A549 (cell line): ENCODE measurements at regions not wholly inside any gene's neighbourhood (a gene's known extent, or its start where the extent isn't known, plus 50 kb on each side); places are given as distances from the start of the nearest gene placed in this dataset.

Experiments used
- ATAC-seq, 2 experiments: fragments of 200-7000 bp in 1 of 2; fragments of >200 bp in 1 of 2; cut with Nextera tagmentation in 1 of 2; cut with Tn5 transposase in 1 of 2; 3 replicates each; pipeline versions ENCODE4 v1.8.0 to v1.9.1; 2018 to 2020; ENCODE audit warnings: mild to moderate bottlenecking in 1 of 2, moderate library complexity in 1 of 2
- CTCF ChIA-PET: fragments of 300-600 bp; sonication (Branson Sonifier 250); formaldehyde crosslinking; extraction: SDS; loops from one replicate; lab custom pipeline; 2021; ENCODE audit warnings: antibody characterized with exemption, inconsistent platforms; lab: Yijun Ruan, JAX
- POLR2A ChIA-PET: fragments of 350-600 bp; formaldehyde crosslinking; extraction: SDS; loops from one replicate; lab custom pipeline; 2021; ENCODE audit warnings: antibody characterized with exemption, inconsistent platforms; lab: Yijun Ruan, JAX
- DNase-seq, 2 experiments: peaks; one replicate each; pipeline versions ENCODE4 v3.0.0 to v3.0.0-alpha.2; 2011 to 2016; ENCODE audit warnings: low read depth in 1 of 2, low spot score in 1 of 2
- FAIRE-seq: peaks from 2 replicates; lab custom pipeline; 2011; peaks lifted over from hg19 to GRCh38; lab: Jason Lieb, UNC
- H3K27ac ChIP-seq, 2 experiments: fragments of >200 bp; sonication (Bioruptor Twin); formaldehyde crosslinking; 3 replicates each; pipeline ENCODE4 v1.5.1; 2016 to 2017
- H3K4me1 ChIP-seq: fragments of >200 bp; sonication (Bioruptor Twin); formaldehyde crosslinking; 3 replicates; pipeline ENCODE4 v1.6.1; 2016
- H3K4me2 ChIP-seq: fragments of >200 bp; sonication (Bioruptor Twin); formaldehyde crosslinking; 3 replicates; pipeline ENCODE4 v1.6.1; 2016
- H3K4me3 ChIP-seq: fragments of >200 bp; sonication (Bioruptor Twin); formaldehyde crosslinking; 3 replicates; pipeline ENCODE4 v1.5.1; 2016
- H3K9me3 ChIP-seq: fragments of >200 bp; sonication (Bioruptor Twin); formaldehyde crosslinking; 3 replicates; pipeline ENCODE4 v1.6.1; 2016
- BCL3 ChIP-seq: fragments of >200 bp; sonication (Bioruptor Twin); formaldehyde crosslinking; IDR thresholded peaks from 3 replicates; pipeline ENCODE4 v1.6.1; 2016
- CBX2 ChIP-seq: fragments of 200-600 bp; sonication (generic); IDR thresholded peaks from 2 replicates; pipeline ENCODE4 v1.6.1; 2016; ENCODE audit warnings: low read depth, mild to moderate bottlenecking, borderline replicate concordance
- CTCF ChIP-seq: fragments of >200 bp; sonication (Bioruptor Twin); formaldehyde crosslinking; IDR thresholded peaks from 3 replicates; pipeline ENCODE4 v1.5.1; 2016
- FOXS1 ChIP-seq: fragments of 250-450 bp; sonication (Bioruptor Pico); IDR thresholded peaks from 2 replicates; pipeline ENCODE4 v1.5.0; 2020; ENCODE audit warnings: mild to moderate bottlenecking, moderate library complexity
- GATA3 ChIP-seq: IDR thresholded peaks from 2 replicates; pipeline ENCODE4 v1.6.1; 2012; ENCODE audit warnings: borderline replicate concordance
- JUN ChIP-seq, 2 experiments: fragments of >200 bp; sonication (Bioruptor Twin); formaldehyde crosslinking; IDR thresholded peaks; 2 replicates in 1 of 2; 3 replicates in 1 of 2; pipeline ENCODE4 v1.6.1; 2016 to 2017
- MAFK ChIP-seq: fragments of 450-650 bp; IDR thresholded peaks from 2 replicates; pipeline ENCODE4 v1.6.1; 2014; ENCODE audit not compliant: partially characterized antibody
- MAX ChIP-seq: IDR thresholded peaks from 2 replicates; pipeline ENCODE4 v1.6.1; 2012
- POLR2AphosphoS2 ChIP-seq: conservative IDR thresholded peaks from 2 replicates; pipeline ENCODE4 v1.6.1; 2012; ENCODE audit warnings: low read length, improper control_type of control experiment, inconsistent platforms
- RAD21 ChIP-seq, 2 experiments: fragments of >200 bp in 1 of 2; sonication (Bioruptor Twin) in 1 of 2; formaldehyde crosslinking in 1 of 2; IDR thresholded peaks in 1 of 2; conservative IDR thresholded peaks in 1 of 2; 2 replicates in 1 of 2; 3 replicates in 1 of 2; pipeline ENCODE4 v1.6.1; 2012 to 2018; ENCODE audit warnings: inconsistent platforms in 1 of 2
- RCOR1 ChIP-seq: fragments of 150-350 bp; IDR thresholded peaks from 2 replicates; pipeline ENCODE4 v1.6.1; 2014; ENCODE audit warnings: antibody characterized with exemption, low read length, low read depth
- REST ChIP-seq: fragments of 200-600 bp; sonication (generic); IDR thresholded peaks from 2 replicates; pipeline ENCODE4 v1.6.1; 2016; ENCODE audit warnings: antibody characterized with exemption, mild to moderate bottlenecking, moderate library complexity
- RNF2 ChIP-seq: fragments of 200-600 bp; sonication (generic); IDR thresholded peaks from 2 replicates; pipeline ENCODE4 v1.6.1; 2016; ENCODE audit warnings: low read depth, mild to moderate bottlenecking, antibody characterized with exemption, moderate library complexity, borderline replicate concordance
- TP53 ChIP-seq: fragments of 250-450 bp; sonication (Bioruptor Pico); IDR thresholded peaks from 2 replicates; pipeline ENCODE4 v1.5.0; 2021; ENCODE audit warnings: mild to moderate bottlenecking, moderate library complexity
- USF2 ChIP-seq: fragments of 450-650 bp; IDR thresholded peaks from 2 replicates; pipeline ENCODE4 v1.6.1; 2014; ENCODE audit warnings: antibody characterized with exemption
- WGBS: methylation state at CpG from one replicate; pipeline ENCODE4 v1.1.6; 2017; ENCODE audit errors: missing lambda C conversion rate; 5-methylcytosine and 5-hydroxymethylcytosine counted together

- TF ChIP-seq RCOR1: no peak
- TF ChIP-seq RNF2: no peak
Observed at GRCh38 chr3:14307656-14308302, 94.6 kb upstream of the SLC6A6 start (continued).

- DNase-seq (no peak), ATAC-seq (no peak), FAIRE-seq (no peak)
- H3K9me3 ChIP-seq: peaks cover 10% of the 10 kb centered on the region; the same call in 2 of the 3 replicates
- no peak for TF ChIP-seq JUN (IDR thresholded peaks at IDR 0.05)
- CTCF ChIA-PET: interaction anchor here (2.6 kb wide), 1 partner anchor 50 kb away, joined by 10 read pairs; no protein-coding TSS in a partner anchor
- no peak overlapping the region for H3K4me3 ChIP-seq
- H3K27ac ChIP-seq: no peak overlapping the region
- POLR2A ChIA-PET: no interaction called here
- no peak overlapping the region for H3K4me2 ChIP-seq
- H3K4me1 ChIP-seq: no peaks in the 10 kb centered on the region
Observed at GRCh38 chr3:14311729-14312128, 90.7 kb upstream of the SLC6A6 start.

- Histone ChIP-seq H3K9me3 (peaks cover 10% of the 10 kb centered on the region; the same call in 2 of the 3 replicates), H3K4me1 (no peaks in the 10 kb centered on the region), H3K4me3 (no peak overlapping the region), H3K27ac (no peak overlapping the region), H3K4me2 (no peak overlapping the region)
- CTCF ChIA-PET: interaction anchor here (1.0 to 2.6 kb wide), 3 partner anchors 35 to 155 kb away, joined by 3 to 10 read pairs (median 3); no protein-coding TSS in a partner anchor
- FAIRE-seq: no peak
- ATAC-seq: peak in 1 of 2 experiments; percentile 26; a peak in 1 of 6 replicates
- POLR2A ChIA-PET: no interaction called here
- no peak for TF ChIP-seq MAFK
- no peak for TF ChIP-seq POLR2AphosphoS2
- no peak for TF ChIP-seq REST
- no peak for TF ChIP-seq GATA3
- no peak for TF ChIP-seq RAD21 (conservative IDR thresholded peaks at IDR 0.05 in 1 of 2, IDR thresholded peaks at IDR 0.05 in 1 of 2)
- TF ChIP-seq TP53 (CRISPR knock-in tag): no peak
- TF ChIP-seq CTCF: no peak
- TF ChIP-seq MAX: no peak
- TF ChIP-seq USF2: no peak
- TF ChIP-seq FOXS1 (CRISPR knock-in tag): no peak
- no peak for TF ChIP-seq CBX2
- TF ChIP-seq BCL3: no peak
- DNase-seq: no peak
- 39% methylated on average over 10 of the region's 10 CpGs for WGBS
Observed at GRCh38 chr3:14312375-14312774, 90.0 kb upstream of the SLC6A6 start.
